Peyer's patch (tissue), 4 donors: ENCODE measurements at regions not wholly inside any gene's neighbourhood (a gene's known extent, or its start where the extent isn't known, plus 50 kb on each side); places are given as distances from the start of the nearest gene placed in this dataset.
"Not testable (repeated sequence)": the region's sequence is repeated elsewhere in the genome, so short reads cannot be mapped to it uniquely, and the experiment has no call there.

ENCODE experiments used
- CTCF ChIP-seq, 6 experiments: fragments of 450-650 bp in 4 of 6; fragments of 200-600 bp in 2 of 6; sonication (generic) in 1 of 6; IDR thresholded peaks; one replicate each; pipeline ENCODE4 v1.5.1; 2017 to 2019; ENCODE audit warnings: antibody characterized with exemption in 6 of 6, mild to moderate bottlenecking in 3 of 6, moderate library complexity in 1 of 6
- POLR2A ChIP-seq, 2 donors: fragments of 450-650 bp; IDR thresholded peaks; one replicate each; pipeline ENCODE4 v1.5.1; 2017; ENCODE audit warnings: antibody characterized with exemption in 2 of 2, mild to moderate bottlenecking in 2 of 2, moderate library complexity in 2 of 2

- TF ChIP-seq CTCF, POLR2A (IDR thresholded peaks at IDR 0.05): not testable (repeated sequence)
Observed at GRCh38 chr12:25710938-25711605, 158.0 kb upstream of the LMNTD1 start.
